ENCODE measurements at regions not wholly inside any gene's neighbourhood (a gene's known extent, or its start where the extent isn't known, plus 50 kb on each side); places are given as distances from the start of the nearest gene placed in this dataset.

DNA sequence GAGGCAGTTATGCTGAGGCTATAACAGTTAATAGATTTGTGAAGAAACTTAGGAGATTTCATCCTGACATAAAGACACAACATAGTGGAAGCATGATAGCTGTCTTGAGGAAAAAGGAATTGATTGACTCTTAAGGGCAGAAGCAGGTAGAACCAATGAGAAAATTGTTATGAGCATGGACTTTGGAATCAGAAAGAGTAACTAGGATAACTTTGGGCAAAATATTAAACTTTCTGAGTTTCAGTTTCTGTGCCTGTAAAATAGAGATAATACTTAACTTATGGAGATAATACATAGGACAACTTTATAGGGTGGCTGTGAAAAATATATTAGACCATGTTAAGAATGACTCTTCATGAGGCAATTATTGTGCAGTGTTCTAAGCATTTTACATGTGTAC lies 696.5 kb downstream of the CDH11 start:
- Mint-ChIP-seq H3K27me3 (ENCODE audit: low read depth) (no peaks in the 10 kb centered on the region; the same call in 1 of the 2 replicates), H3K36me3 (ENCODE audit: insufficient read depth in 1 of 3, low read depth in 3 of 3) (peaks cover 0 to 8% (median 2%) of the 10 kb centered on the region in 3 experiments; a peak in 5 of 7 replicates), H3K4me1 (no peaks in the 10 kb centered on the region), H3K4me3 (no peak overlapping the region), H3K9me3 (peaks cover 0 to 10% of the 10 kb centered on the region in 2 experiments; a peak in 3 of 5 replicates), H3K27ac (no peak overlapping the region; a peak in 1 of 7 replicates)
- H2BK15ac ChIP-seq (ENCODE audit: low read depth, low read length), result no peak overlapping the region
- TF ChIP-seq, protein P1, sequence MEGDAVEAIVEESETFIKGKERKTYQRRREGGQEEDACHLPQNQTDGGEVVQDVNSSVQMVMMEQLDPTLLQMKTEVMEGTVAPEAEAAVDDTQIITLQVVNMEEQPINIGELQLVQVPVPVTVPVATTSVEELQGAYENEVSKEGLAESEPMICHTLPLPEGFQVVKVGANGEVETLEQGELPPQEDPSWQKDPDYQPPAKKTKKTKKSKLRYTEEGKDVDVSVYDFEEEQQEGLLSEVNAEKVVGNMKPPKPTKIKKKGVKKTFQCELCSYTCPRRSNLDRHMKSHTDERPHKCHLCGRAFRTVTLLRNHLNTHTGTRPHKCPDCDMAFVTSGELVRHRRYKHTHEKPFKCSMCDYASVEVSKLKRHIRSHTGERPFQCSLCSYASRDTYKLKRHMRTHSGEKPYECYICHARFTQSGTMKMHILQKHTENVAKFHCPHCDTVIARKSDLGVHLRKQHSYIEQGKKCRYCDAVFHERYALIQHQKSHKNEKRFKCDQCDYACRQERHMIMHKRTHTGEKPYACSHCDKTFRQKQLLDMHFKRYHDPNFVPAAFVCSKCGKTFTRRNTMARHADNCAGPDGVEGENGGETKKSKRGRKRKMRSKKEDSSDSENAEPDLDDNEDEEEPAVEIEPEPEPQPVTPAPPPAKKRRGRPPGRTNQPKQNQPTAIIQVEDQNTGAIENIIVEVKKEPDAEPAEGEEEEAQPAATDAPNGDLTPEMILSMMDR (conservative IDR thresholded peaks at IDR 0.05), result no peak
- no peak overlapping the region for H2AK5ac ChIP-seq (ENCODE audit: insufficient read length, low read length)
- no peak overlapping the region for H4K8ac ChIP-seq (replicated peaks; ENCODE audit: insufficient read length, low read depth, low read length)
- no peak overlapping the region for H3K14ac ChIP-seq (ENCODE audit: insufficient read depth, low read length)
- H3K4ac ChIP-seq (ENCODE audit: low read depth, low read length), result no peak overlapping the region
- no peaks in the 10 kb centered on the region for H3K79me2 ChIP-seq (ENCODE audit: insufficient read depth, low read length)
- H3K18ac ChIP-seq (ENCODE audit: insufficient read length, low read depth, low read length), result no peak overlapping the region
- H2AFZ ChIP-seq (ENCODE audit: low read length), result no peak overlapping the region
- H2BK12ac ChIP-seq (ENCODE audit: insufficient read length, low read depth, low read length), result no peak overlapping the region
- no peak overlapping the region for H3K9ac ChIP-seq (ENCODE audit: extremely low read depth, insufficient read length, low read length)
- no peak overlapping the region for H4K5ac ChIP-seq (ENCODE audit: insufficient read length, low read depth, low read length)
- H3K27me3 ChIP-seq (ENCODE audit: insufficient read depth, low read length), result no peaks in the 10 kb centered on the region
- no peaks in the 10 kb centered on the region for H4K20me1 ChIP-seq (ENCODE audit: control insufficient read depth, insufficient read depth, insufficient read length)
- H2BK120ac ChIP-seq (ENCODE audit: low read depth, low read length, poor library complexity, severe bottlenecking), result no peak overlapping the region
- no peaks in the 10 kb centered on the region for H3K79me1 ChIP-seq (ENCODE audit: insufficient read depth, low read depth, low read length, poor library complexity, severe bottlenecking)
- no peak for DNase-seq
- no peak overlapping the region for H3K23ac ChIP-seq (ENCODE audit: insufficient read length, low read depth, low read length)
- no peak overlapping the region for H3K4me2 ChIP-seq (ENCODE audit: insufficient read depth, insufficient read length, low read length)
- no peaks in the 10 kb centered on the region for H3K23me2 ChIP-seq (ENCODE audit: insufficient read length, low read depth, low read length, poor library complexity, severe bottlenecking)
- no peak overlapping the region for H3T11ph ChIP-seq (ENCODE audit: low read length)
- no peaks in the 10 kb centered on the region for H3K4me1 ChIP-seq (ENCODE audit: insufficient read depth, low read length)
- no peaks in the 10 kb centered on the region for H3K9me3 ChIP-seq (ENCODE audit: control insufficient read depth, low read depth, low read length)
- H3K27ac ChIP-seq (ENCODE audit: insufficient read length, low read depth, low read length), result no peak overlapping the region
- no peak overlapping the region for H4K91ac ChIP-seq (ENCODE audit: insufficient read length, low read depth, low read length)
- no peak overlapping the region for H2BK20ac ChIP-seq (ENCODE audit: low read depth, low read length, poor library complexity, severe bottlenecking)
- no peak overlapping the region for H3K56ac ChIP-seq (ENCODE audit: insufficient read length, low read depth, low read length)
- no peak overlapping the region for H2BK5ac ChIP-seq (ENCODE audit: insufficient read length, low read length)

Data from H9 (cell line).